OCI-LY3 (cell line): ENCODE measurements at regions not wholly inside any gene's neighbourhood (a gene's known extent, or its start where the extent isn't known, plus 50 kb on each side); places are given as distances from the start of the nearest gene placed in this dataset.

Experiments
- H2AFZ ChIP-seq: fragments of 200-600, 300-600 bp; shearing (Covaris generic); 2 replicates; pipeline ENCODE4 v1.6.0; 2014; ENCODE audit warnings: antibody characterized with exemption, low read depth, low read length
- H3K27ac ChIP-seq: fragments of 200-600, 300-600 bp; sonication (generic); 2 replicates; pipeline ENCODE4 v1.5.1; 2014; ENCODE audit warnings: mild to moderate bottlenecking, low read length, moderate library complexity, mixed read lengths
- H3K27me3 ChIP-seq: fragments of 200-600, 300-600 bp; sonication (generic); 2 replicates; pipeline ENCODE4 v1.6.1; 2014; ENCODE audit warnings: low read depth, low read length, mixed read lengths
- H3K36me3 ChIP-seq: fragments of 200-600, 300-600 bp; sonication (generic); replicated peaks from 2 replicates; pipeline ENCODE3; 2014; ENCODE audit warnings: low read depth, low read length, mixed read lengths
- H3K4me1 ChIP-seq: fragments of 300-600, 200-600 bp; sonication (generic); 2 replicates; pipeline ENCODE4 v1.6.1; 2014; ENCODE audit warnings: low read length, mixed read lengths
- H3K4me2 ChIP-seq: fragments of 200-600, 300-600 bp; sonication (generic); 2 replicates; pipeline ENCODE4 v1.6.1; 2014; ENCODE audit warnings: low read length, mixed read lengths
- H3K4me3 ChIP-seq: fragments of 300-600, 200-600 bp; sonication (generic); 2 replicates; pipeline ENCODE4 v1.5.1; 2014; ENCODE audit warnings: antibody characterized with exemption, mild to moderate bottlenecking, low read length, moderate library complexity
- H3K79me2 ChIP-seq: fragments of 300-600, 200-600 bp; shearing (Covaris generic); 2 replicates; pipeline ENCODE4 v1.6.1; 2014; ENCODE audit warnings: mild to moderate bottlenecking, low read length, mixed read lengths
- H3K9ac ChIP-seq: fragments of 300-600, 200-600 bp; shearing (Covaris generic); 2 replicates; pipeline ENCODE4 v1.6.0; 2014; ENCODE audit warnings: mild to moderate bottlenecking, low read length, moderate library complexity
- H3K9me3 ChIP-seq: fragments of 200-600, 300-600 bp; shearing (Covaris generic); 2 replicates; pipeline ENCODE4 v1.6.1; 2014; ENCODE audit warnings: low read length, mixed read lengths; ENCODE audit not compliant: insufficient read depth
- H4K20me1 ChIP-seq: fragments of 200-600, 300-600 bp; sonication (generic); 2 replicates; pipeline ENCODE4 v1.6.1; 2016; ENCODE audit warnings: low read length, mixed read lengths; ENCODE audit not compliant: insufficient read depth
- EZH2phosphoT487 ChIP-seq: fragments of 200-600 bp; shearing (Covaris generic); IDR thresholded peaks from 2 replicates; pipeline ENCODE4 v1.6.1; 2018; ENCODE audit warnings: antibody characterized with exemption, mixed run types, low read depth
- TF ChIP-seq, protein P1 (sequence below): fragments of 200-600, 300-600 bp; sonication (generic); IDR thresholded peaks from 2 replicates; pipeline ENCODE4 v1.5.1; 2014; ENCODE audit warnings: antibody characterized with exemption, low read length, low read depth

- H3K9me3 ChIP-seq = no peaks in the 10 kb centered on the region
- H4K20me1 ChIP-seq = no peaks in the 10 kb centered on the region
- TF ChIP-seq, protein P1, sequence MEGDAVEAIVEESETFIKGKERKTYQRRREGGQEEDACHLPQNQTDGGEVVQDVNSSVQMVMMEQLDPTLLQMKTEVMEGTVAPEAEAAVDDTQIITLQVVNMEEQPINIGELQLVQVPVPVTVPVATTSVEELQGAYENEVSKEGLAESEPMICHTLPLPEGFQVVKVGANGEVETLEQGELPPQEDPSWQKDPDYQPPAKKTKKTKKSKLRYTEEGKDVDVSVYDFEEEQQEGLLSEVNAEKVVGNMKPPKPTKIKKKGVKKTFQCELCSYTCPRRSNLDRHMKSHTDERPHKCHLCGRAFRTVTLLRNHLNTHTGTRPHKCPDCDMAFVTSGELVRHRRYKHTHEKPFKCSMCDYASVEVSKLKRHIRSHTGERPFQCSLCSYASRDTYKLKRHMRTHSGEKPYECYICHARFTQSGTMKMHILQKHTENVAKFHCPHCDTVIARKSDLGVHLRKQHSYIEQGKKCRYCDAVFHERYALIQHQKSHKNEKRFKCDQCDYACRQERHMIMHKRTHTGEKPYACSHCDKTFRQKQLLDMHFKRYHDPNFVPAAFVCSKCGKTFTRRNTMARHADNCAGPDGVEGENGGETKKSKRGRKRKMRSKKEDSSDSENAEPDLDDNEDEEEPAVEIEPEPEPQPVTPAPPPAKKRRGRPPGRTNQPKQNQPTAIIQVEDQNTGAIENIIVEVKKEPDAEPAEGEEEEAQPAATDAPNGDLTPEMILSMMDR = no peak
- TF ChIP-seq EZH2phosphoT487 = no peak
- no peak overlapping the region for H3K4me2 ChIP-seq
- H3K79me2 ChIP-seq = no peaks in the 10 kb centered on the region
- H3K36me3 ChIP-seq = no peaks in the 10 kb centered on the region
- no peak overlapping the region for H3K9ac ChIP-seq
- 0 out of 2 replicates have a peak, but pooled peaks cover 10% of the 10 kb centered on the region for H3K27me3 ChIP-seq
- no peak overlapping the region for H3K4me3 ChIP-seq
- H3K27ac ChIP-seq = no peak overlapping the region
- no peaks in the 10 kb centered on the region for H3K4me1 ChIP-seq
- H2AFZ ChIP-seq = no peak overlapping the region
These were observed 178.5 kb upstream of the ZBED5 start for GRCh38 chr11:11036185-11036847.

DNA sequence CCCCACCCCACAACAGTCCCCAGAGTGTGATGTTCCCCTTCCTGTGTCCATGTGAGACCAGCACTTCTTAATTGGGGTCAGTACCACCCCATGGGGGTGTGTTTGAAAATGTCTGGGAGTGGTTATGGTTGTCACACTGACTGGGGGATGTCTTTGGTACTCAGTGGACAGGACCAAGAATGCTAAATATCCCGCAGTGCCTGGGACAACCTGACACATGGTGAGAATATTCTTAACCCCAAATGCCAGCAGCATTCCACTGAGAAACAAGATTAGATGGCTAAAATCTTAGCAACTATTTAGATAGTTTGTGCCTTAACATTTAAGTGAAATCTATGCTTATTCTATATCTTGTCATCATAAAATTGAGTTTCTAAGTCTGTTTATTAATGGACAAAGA, 177.5 kb upstream of the ZBED5 start:
- no peak overlapping the region for H2AFZ ChIP-seq
- TF ChIP-seq, protein P1 = no peak
- no peak for TF ChIP-seq EZH2phosphoT487
- H3K4me2 ChIP-seq = no peak overlapping the region
- H3K27me3 ChIP-seq = peaks cover 13% of the 10 kb centered on the region; the same call in 1 of the 2 replicates
- no peaks in the 10 kb centered on the region for H3K79me2 ChIP-seq
- no peak overlapping the region for H3K4me3 ChIP-seq
- no peaks in the 10 kb centered on the region for H3K4me1 ChIP-seq
- H3K9me3 ChIP-seq = no peaks in the 10 kb centered on the region
- H3K9ac ChIP-seq = no peak overlapping the region
- H3K27ac ChIP-seq = no peak overlapping the region
- no peaks in the 10 kb centered on the region for H4K20me1 ChIP-seq
- no peaks in the 10 kb centered on the region for H3K36me3 ChIP-seq

GRCh38 chr11:11034476-11034875, 176.6 kb upstream of the ZBED5 start:
- peaks cover 17% of the 10 kb centered on the region; the same call in 1 of the 2 replicates for H3K27me3 ChIP-seq
- no peak overlapping the region for H2AFZ ChIP-seq
- H3K4me2 ChIP-seq = no peak overlapping the region
- no peaks in the 10 kb centered on the region for H3K4me1 ChIP-seq
- H3K9ac ChIP-seq = no peak overlapping the region
- no peaks in the 10 kb centered on the region for H3K79me2 ChIP-seq
- H4K20me1 ChIP-seq = no peaks in the 10 kb centered on the region
- no peak for TF ChIP-seq EZH2phosphoT487
- TF ChIP-seq, protein P1 = no peak
- no peaks in the 10 kb centered on the region for H3K9me3 ChIP-seq
- H3K36me3 ChIP-seq = no peaks in the 10 kb centered on the region
- H3K27ac ChIP-seq = no peak overlapping the region
- H3K4me3 ChIP-seq = no peak overlapping the region

DNA sequence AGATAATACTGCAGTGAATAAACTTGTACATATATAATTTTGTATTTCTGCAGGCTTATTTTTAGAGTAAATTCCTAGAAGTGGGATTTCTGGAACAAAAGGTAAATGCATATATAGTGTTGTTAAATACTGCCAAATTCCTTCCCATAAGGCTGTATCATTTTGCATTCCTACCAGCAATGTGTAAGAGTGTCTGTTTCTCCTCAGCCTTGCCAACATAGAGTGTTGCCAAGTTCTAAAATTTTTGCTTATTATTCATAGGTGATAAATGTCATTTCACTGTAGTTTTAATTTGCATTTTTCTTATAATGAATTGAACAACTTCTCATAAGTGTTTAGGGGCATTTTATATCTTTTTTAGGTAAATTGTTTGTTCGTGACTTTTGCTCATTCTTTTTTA, 174.2 kb upstream of the ZBED5 start:
- TF ChIP-seq, protein P1 = no peak
- no peak for TF ChIP-seq EZH2phosphoT487
- peaks cover 18% of the 10 kb centered on the region for H3K27me3 ChIP-seq
- H3K4me2 ChIP-seq = no peak overlapping the region
- H3K4me3 ChIP-seq = no peak overlapping the region
- H3K4me1 ChIP-seq = no peaks in the 10 kb centered on the region
- no peak overlapping the region for H3K27ac ChIP-seq
- no peaks in the 10 kb centered on the region for H4K20me1 ChIP-seq
- no peaks in the 10 kb centered on the region for H3K36me3 ChIP-seq
- no peak overlapping the region for H3K9ac ChIP-seq
- H2AFZ ChIP-seq = no peak overlapping the region
- no peaks in the 10 kb centered on the region for H3K9me3 ChIP-seq
- no peaks in the 10 kb centered on the region for H3K79me2 ChIP-seq
